GM19240 (cell line): ENCODE measurements at regions not wholly inside any gene's neighbourhood (a gene's known extent, or its start where the extent isn't known, plus 50 kb on each side); places are given as distances from the start of the nearest gene placed in this dataset.

Source experiments
- DNase-seq: peaks from one replicate; pipeline ENCODE4 v3.0.0; 2011; ENCODE audit warnings: low spot score; ENCODE audit not compliant: insufficient read length

GRCh38 chr9:16236311-16236710, 634.2 kb downstream of the BNC2 start:
- no peak for DNase-seq

- no peak for DNase-seq
These were observed 633.6 kb downstream of the BNC2 start for GRCh38 chr9:16236882-16237281.

- no peak for DNase-seq
These were observed 631.8 kb downstream of the BNC2 start for GRCh38 chr9:16238623-16239138.

- DNase-seq = no peak
These were observed 629.2 kb downstream of the BNC2 start for GRCh38 chr9:16241231-16241630.

GRCh38 chr9:16243798-16244197, 626.7 kb downstream of the BNC2 start:
- DNase-seq = no peak

- no peak for DNase-seq
These were observed 624.6 kb downstream of the BNC2 start for GRCh38 chr9:16245756-16246440.

- DNase-seq = no peak
These were observed 623.7 kb downstream of the BNC2 start for GRCh38 chr9:16246785-16247184.

GRCh38 chr9:16247188-16247875, 623.1 kb downstream of the BNC2 start:
- no peak for DNase-seq

GRCh38 chr9:16248822-16249221, 621.6 kb downstream of the BNC2 start:
- no peak for DNase-seq

GRCh38 chr9:16252616-16253015, 617.9 kb downstream of the BNC2 start:
- no peak for DNase-seq

GRCh38 chr9:16254674-16255073, 615.8 kb downstream of the BNC2 start:
- DNase-seq = no peak

- DNase-seq = no peak
These were observed 615.3 kb downstream of the BNC2 start for GRCh38 chr9:16255217-16255616.

- DNase-seq = no peak
These were observed 612.9 kb downstream of the BNC2 start for GRCh38 chr9:16257604-16258003.

GRCh38 chr9:16258191-16258590, 612.3 kb downstream of the BNC2 start:
- DNase-seq = no peak

- no peak for DNase-seq
These were observed 611.8 kb downstream of the BNC2 start for GRCh38 chr9:16258708-16259107.

GRCh38 chr9:16262477-16263261, 607.8 kb downstream of the BNC2 start:
- no peak for DNase-seq

- no peak for DNase-seq
These were observed 604.8 kb downstream of the BNC2 start for GRCh38 chr9:16265688-16266087.

- DNase-seq = no peak
These were observed 603.7 kb downstream of the BNC2 start for GRCh38 chr9:16266648-16267276.

- DNase-seq = no peak
These were observed 603.0 kb downstream of the BNC2 start for GRCh38 chr9:16267281-16268066.

GRCh38 chr9:16268067-16268881, 602.2 kb downstream of the BNC2 start:
- no peak for DNase-seq
